ENCODE measurements at regions not wholly inside any gene's neighbourhood (a gene's known extent, or its start where the extent isn't known, plus 50 kb on each side); places are given as distances from the start of the nearest gene placed in this dataset.
A peak's percentile ranks its signal among the peaks of the same experiment; 100 is the strongest.

DNA sequence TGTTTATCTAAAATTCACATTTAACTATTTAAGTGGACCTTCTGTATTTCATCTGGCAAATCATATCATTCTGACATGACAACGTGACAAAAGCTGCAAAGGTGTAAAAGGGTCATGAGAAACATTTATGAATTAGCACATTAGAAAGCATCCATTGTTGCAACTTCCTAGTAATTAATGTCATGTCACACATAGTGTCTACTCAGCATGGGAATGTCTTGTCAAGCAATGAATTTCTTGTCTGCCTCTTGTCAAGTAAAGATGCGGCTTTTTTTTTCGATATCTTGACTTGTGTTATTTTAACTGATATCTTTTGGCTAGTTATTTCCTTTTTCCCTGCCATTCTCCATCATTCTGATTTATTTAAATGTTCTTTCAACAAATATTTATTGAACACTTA lies 463.5 kb upstream of the CXorf51B start:
- no peak for DNase-seq

- no peak for DNase-seq
These were observed 458.0 kb upstream of the CXorf51B start for GRCh38 chrX:146351620-146352019.

DNA sequence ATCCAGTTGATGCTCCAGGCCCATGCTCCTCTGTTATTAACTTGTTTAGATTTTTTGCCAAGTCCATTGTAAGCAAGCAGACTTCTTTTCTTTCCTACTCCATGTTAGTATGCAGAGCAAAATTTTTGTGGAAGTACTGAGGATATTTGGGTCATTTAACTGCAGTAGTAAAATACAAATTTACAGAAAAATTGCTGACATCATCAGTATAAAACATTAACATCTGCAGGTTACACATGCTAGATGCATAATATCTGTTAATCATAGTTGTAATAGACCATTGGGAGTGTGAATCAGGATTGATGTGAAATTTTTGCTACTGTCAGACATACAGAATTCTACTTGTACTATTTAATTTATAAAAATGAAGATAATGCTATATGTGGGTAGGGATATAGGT lies 454.1 kb upstream of the CXorf51B start:
- no peak for DNase-seq

- DNase-seq: no peak
These were observed 445.7 kb upstream of the CXorf51B start for GRCh38 chrX:146363919-146364318.

DNA sequence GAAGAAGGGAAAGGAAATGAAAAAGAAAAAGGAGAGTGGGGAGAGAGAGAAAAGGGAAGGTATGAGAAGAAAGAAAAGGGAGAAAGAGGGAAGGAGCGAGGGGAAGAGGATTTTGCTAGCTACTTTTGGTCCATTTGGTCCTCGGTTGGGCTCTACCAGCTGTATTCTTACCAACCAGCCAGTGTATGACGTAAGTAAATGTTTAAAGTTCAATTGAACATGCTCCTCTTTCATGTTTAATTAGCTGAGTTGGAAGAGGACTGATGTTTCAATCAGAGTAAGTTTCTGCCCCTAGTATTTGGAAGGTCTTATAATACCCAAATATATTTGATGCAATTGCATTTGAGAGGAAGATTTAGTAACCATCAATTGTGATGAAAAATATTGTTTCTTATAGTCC lies 424.0 kb upstream of the CXorf51B start:
- no peak for DNase-seq

DNA sequence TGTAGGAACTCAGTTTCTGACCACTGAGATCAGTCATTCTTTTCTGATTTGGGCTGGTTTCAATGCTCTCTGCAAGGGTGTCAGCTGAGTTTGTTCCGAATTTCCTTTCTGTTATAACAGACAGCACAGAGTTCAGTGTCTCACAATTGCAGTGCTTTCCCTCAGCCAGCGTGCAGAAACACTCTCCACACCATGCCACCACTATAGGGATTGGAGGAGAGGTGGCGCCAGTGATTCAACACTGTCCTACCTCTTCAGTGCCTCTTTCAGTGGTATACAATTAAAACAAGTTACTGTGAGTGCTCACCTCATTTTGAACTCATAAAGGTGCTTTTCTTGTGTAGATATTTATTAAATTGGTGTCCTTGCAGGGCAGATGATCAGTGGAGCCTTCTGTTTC lies 413.2 kb upstream of the CXorf51B start:
- no peak for DNase-seq

GRCh38 chrX:146409528-146409927 lies 400.0 kb upstream of the CXorf51B start:
- DNase-seq: no peak

- no peak for DNase-seq
These were observed 385.1 kb upstream of the CXorf51B start for GRCh38 chrX:146424422-146424821.

- DNase-seq: no peak
These were observed 375.8 kb upstream of the CXorf51B start for GRCh38 chrX:146433771-146434170.

DNA sequence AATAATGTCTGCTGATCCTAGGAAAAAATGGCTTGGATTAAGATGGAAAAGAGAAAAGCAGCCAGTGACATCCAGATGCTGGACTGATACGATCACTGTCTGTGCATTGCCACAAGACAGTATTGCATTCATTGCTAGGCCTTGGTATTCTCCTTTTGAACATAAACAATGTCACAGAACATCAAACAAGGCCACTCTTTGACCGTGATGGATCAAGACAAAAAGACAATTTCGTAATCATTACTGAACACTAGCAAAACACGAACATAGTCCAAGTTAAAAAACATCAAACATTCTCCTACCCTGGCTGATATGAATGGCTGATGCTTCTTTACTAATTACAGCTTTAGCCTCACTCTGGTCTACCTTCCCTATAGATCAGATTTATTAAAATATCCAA lies 374.1 kb upstream of the CXorf51B start:
- DNase-seq: no peak

DNA sequence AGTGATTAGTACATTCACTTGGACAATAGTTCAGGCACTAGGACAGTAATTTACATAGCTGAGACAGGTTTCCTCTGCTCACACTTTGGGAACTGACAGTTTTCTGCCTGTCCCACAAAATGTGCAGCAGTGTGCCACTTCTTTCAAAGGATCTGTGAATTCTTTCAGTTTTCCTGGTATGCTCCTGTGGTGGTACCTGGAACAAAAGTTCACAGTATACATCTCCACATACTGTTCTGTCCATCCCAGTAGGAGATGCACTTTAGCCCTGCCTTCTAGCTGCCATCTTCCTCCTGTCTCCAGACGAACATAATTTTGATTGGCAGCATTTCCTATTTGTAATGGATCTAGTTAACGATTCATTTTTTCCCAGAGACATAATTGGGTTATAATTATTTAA lies 360.8 kb upstream of the CXorf51B start:
- no peak for DNase-seq

GRCh38 chrX:146449243-146449642 lies 360.3 kb upstream of the CXorf51B start:
- DNase-seq: no peak

GRCh38 chrX:146451136-146451535 lies 358.4 kb upstream of the CXorf51B start:
- DNase-seq: peak in 1 of 3 experiments; percentile 64

DNA sequence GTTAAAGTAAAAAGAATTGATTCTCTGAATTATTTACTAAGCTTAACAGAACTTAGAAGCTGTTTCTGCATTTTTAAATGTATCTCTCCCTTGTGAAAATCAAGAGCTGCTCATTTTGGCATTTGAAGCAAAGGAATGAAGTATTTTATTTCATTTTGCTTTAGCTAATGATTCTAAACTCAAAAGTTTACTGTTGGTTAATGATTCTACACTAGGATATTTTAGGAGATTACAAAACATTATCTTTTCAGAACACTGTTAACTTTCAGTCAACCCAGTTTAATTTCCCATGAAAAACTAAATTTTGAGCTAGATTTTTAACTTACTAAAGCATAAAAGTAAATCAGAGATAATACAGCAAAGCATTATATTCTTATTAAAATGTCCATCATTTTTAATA lies 355.2 kb upstream of the CXorf51B start:
- no peak for DNase-seq

GRCh38 chrX:146456058-146456457 lies 353.5 kb upstream of the CXorf51B start:
- DNase-seq: no peak

DNA sequence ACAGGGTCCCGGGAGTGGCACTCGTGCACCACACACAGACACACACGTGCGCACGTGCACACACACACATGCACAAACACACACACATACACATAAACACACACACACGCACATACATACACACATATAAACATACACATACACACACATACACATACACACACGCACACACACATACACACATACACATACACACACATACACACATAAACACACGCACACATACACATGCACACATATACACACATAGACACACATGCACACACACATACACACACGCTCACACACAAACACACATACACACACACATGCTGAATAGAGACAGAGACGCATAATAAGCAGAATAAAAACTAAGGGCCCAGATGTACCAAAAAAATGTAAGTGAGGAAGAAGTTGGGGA lies 332.2 kb upstream of the CXorf51B start:
- no peak for DNase-seq

DNA sequence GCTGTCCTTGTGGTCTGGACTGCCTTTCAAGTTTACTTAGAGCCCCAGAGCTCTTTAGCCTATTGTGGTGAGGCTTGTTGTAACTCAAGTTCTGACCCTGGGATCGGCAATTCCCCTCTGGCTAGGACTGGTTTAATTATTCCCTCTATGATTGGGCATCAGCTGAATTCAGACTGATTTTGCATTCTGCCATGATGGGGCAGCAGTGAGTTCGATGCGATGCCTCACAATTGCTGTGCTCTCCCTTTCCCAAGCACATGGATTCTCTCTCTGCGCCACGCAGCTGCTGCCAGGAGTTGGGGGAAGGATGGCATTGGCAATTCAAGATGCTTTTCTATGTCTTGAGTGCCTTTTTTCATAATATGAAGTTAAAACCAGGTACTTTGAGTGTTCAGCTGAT lies 327.8 kb upstream of the CXorf51B start:
- no peak for DNase-seq
